NCI-H69 (cell line): ENCODE measurements at regions not wholly inside any gene's neighbourhood (a gene's known extent, or its start where the extent isn't known, plus 50 kb on each side); places are given as distances from the start of the nearest gene placed in this dataset.
"Not testable (repeated sequence)": the region's sequence is repeated elsewhere in the genome, so short reads cannot be mapped to it uniquely, and the experiment has no call there.

Experiments used
- DNase-seq: peaks from one replicate; lab custom pipeline; 2025; lab: John Stamatoyannopoulos, UW

DNA sequence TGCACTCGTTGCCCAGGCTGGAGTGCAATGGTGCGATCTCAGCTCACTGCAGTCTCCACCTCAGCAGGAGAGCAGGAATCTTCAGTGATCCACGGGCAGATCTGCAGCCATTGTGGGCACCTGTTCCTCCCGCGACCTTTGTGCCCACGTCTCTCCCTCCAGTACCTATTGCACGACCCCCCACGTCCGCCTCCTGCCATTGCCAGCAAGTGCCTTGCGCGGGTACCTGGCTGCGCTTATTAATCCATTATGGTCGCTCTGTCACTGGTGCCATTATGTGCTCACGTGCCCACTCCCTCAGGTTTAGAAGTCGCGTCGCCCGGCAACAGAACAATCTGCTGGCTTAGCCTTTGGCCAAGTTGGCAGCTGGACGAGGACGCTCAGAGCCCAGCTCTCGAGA lies 146.2 kb upstream of the C1QTNF3 start:
- not testable (repeated sequence) for DNase-seq

DNA sequence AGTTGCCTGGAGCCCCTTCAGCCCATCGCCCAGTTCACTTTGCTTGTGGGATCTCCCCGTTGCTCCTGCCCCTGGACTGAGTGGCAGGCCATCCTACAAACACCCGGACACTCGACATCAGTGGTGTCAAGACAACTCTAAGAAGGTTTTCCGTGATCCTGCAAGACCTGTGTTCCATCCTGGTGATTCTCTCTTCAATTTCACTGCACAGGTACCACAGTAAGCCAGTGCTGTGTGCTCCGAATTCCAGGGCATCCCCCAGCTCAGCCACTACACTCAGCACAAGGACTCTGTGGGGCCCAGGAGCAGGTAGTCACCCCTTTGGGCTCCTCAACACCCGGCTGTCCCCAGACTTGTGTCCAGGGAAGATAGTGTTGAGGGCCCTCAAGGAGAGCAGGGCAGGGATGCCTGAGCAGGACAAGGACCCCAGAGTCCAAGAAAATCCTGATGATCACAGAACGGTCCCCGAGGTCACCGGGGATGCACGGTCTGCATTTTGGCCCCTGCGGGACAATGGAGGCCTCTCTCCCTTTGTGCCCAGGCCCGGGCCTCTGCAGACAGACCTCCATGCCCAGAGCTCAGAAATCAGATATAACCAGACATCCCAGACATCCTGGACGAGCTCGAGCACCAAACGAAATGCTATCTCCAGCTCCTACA lies 146.9 kb upstream of the C1QTNF3 start:
- not testable (repeated sequence) for DNase-seq

DNA sequence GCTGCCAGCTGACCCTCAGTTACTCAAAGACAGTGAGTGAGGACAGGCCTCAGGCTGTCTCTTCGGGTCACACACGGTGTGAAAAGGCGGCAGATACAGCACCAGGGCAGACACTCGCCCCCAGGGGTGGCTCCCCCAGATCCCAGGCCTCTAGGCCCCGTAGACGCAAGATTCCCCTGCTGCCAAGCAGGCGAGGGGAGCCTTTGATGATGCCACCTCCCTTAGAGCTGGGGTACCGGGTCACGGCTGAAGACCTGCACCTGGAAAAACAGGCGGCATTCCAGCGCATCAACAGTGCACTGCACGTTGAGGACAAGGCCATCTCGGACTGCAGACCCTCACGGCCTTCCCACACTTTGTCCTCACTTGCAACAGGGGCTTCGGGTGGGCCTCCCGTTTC lies 147.5 kb upstream of the C1QTNF3 start:
- not testable (repeated sequence) for DNase-seq

DNA sequence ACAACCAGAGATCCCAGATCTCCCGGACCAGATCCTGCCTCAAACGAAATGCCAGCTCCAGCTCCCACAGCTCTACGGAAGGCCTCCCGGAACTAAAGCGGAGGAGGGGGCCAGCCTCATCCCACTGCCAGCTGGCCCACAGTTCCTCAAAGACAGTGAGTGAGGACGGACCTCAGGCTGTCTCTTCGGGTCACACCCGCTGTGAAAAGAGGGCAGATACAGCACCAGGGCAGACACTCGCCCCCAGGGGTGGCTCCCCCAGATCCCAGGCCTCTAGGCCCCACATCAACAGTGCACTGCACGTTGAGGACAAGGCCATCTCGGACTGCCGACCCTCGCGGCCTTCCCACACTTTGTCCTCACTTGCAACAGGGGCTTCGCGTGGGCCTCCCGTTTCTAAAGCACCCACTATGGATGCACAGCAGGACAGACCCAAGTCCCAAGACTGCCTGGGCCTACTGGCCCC lies 148.3 kb upstream of the C1QTNF3 start:
- DNase-seq: not testable (repeated sequence)

DNA sequence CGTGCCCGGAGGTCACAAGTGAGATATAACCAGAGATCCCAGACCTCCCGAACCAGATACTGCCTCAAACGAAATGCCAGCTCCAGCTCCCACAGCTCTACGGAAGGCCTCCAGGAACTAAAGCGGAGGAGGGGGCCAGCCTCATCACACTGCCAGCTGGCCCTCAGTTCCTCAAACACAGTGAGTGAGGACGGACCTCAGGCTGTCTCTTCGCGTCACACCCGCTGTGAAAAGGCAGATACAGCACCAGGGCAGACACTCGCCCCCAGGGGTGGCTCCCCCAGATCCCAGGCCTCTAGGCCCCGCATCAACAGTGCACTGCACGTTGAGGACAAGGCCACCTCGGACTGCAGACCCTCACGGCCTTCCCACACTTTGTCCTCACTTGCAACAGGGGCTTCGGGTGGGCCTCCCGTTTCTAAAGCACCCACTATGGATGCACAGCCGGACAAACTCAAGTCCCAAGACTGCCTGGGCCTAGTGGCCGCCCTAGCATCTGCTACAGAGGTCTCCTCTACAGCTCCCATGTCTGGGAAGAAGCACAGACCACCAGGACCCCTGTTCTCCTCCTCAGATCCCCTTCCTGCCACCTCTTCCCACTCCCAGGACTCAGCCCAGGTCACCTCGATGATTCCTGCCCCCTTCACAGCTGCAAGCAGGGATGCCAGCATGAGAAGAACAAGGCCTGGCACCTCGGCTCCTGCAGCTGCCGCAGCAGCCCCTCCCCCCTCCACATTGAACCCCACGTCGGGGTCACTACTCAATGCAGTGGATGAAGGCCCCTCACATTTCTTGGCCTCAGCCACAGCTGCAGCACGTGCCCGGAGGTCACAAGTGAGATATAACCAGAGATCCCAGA lies 149.3 kb upstream of the C1QTNF3 start:
- DNase-seq: not testable (repeated sequence)

DNA sequence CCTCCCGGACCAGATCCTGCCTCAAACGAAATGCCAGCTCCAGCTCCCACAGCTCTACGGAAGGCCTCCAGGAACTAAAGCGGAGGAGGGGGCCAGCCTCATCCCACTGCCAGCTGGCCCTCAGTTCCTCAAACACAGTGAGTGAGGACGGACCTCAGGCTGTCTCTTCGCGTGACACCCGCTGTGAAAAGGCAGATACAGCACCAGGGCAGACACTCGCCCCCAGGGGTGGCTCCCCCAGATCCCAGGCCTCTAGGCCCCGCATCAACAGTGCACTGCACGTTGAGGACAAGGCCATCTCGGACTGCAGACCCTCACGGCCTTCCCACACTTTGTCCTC lies 149.9 kb upstream of the C1QTNF3 start:
- not testable (repeated sequence) for DNase-seq

DNA sequence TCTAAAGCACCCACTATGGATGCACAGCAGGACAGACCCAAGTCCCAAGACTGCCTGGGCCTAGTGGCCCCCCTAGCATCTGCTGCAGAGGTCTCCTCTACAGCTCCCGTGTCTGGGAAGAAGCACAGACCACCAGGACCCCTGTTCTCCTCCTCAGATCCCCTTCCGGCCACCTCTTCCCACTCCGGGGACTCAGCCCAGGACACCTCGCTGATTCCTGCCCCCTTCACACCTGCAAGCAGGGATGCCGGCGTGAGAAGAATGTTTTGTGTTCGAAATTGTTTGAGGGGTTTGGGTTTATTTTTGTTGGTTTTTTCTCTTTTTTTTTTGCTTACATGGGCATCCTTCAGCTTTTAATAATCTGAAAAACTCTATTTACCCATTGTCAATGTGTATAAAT lies 150.3 kb upstream of the C1QTNF3 start:
- DNase-seq: not testable (repeated sequence)

DNA sequence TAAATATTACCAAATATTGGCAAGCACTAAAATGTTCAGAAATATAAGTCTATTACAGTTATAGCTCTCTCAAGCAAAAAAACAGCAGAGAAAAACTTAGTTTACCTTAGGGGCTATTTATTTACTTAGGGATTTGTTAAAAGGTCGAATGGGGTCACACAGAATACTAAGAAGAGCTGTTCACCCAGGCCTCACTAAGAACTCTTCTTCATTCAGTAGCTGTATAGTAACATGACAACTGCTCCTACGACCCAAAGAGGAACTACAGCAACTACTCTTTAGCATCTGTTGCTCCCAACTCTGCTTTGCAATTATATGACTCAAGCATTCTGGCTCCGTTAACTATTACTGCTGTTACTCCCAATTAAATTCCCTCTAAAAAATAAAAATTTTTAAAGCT lies 150.8 kb upstream of the C1QTNF3 start:
- DNase-seq: not testable (repeated sequence)

DNA sequence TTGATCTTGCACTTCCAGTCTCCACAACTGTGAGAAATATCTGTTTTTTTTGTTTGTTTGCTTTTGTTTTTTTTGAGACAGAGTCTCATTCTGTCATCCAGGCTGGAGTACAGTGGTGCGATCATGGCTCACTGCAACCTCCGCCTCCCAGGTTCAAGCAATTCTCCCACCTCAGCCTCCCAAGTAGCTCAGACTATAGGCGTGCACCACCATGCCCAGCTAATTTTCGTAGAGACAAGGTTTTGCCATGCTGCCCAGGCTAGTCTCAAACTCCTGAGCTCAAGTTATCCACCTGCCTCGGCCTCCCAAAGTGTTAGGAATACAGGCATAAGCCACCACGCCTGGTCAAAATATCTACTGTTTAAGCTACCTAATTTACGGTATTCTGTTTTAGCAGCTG lies 153.1 kb upstream of the C1QTNF3 start:
- DNase-seq: not testable (repeated sequence)

DNA sequence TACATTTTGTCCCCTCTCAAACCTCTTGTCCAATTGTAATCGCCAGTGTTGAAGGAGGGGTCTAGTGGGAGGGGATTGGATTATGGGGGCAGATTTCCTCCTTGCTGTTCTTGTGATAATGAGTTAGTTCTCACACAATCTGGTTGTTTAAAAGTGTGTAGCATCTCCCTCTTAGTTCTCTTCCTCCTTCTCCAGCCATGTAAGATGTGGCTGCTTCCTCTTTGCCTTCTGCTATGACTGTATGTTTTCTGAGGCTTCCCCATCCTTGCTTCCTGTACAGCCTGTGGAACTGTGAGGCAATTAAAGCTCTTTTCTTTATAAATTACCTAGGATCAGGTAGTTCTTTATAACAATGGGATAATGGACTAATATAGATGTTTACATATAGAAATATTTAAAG lies 162.3 kb upstream of the C1QTNF3 start:
- not testable (repeated sequence) for DNase-seq

DNA sequence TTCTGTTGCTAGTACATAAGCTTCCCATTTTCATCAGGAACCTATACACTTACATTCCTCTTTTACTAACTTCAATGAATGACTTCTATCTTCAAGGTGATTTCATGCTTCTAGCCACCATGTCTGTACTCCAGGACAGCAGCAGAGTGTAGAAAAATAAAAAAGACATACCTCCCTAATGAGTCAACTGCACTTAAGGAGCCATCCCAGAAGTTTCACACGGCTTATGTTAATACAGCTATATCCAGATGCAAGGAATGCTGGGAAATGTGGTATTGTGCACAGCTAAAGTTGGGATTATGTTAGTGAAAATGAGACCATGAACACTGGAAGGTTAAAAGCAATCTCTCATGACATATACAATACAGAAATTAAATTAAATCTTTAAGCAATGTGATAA lies 174.4 kb upstream of the C1QTNF3 start:
- not testable (repeated sequence) for DNase-seq

DNA sequence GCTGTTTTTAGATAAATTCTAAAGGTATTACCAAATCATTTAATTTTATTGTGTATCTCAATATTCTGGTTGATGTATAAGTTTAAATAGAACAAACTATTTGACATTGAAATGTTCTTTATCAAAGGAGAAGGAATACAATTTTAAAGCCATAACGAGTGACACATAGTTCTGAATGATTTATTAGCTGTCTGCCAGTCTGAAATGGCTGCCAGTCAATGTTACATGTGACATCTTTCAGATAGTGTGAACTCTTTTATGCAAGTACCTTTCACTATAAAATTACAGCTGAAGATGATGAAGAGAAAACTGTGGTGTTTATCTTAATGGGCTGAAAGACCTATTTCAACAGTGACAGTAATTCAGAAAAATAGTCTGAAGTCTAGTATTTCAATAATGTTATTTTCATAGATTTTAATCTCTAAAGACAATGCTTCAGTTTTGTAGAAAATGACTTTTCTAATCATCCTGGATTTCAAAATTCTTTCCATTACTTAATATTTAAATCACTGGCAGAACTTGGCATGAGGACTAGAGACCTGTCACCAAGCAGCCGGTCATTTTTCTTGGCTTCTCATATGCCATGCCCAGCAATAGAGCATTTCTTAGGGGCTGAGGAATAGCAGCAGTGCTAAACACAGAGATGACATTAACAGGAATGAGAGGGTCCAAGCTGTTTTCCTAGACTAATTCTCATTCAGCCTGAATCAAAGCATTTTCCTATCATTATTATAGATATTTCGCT lies 178.5 kb upstream of the C1QTNF3 start:
- not testable (repeated sequence) for DNase-seq

DNA sequence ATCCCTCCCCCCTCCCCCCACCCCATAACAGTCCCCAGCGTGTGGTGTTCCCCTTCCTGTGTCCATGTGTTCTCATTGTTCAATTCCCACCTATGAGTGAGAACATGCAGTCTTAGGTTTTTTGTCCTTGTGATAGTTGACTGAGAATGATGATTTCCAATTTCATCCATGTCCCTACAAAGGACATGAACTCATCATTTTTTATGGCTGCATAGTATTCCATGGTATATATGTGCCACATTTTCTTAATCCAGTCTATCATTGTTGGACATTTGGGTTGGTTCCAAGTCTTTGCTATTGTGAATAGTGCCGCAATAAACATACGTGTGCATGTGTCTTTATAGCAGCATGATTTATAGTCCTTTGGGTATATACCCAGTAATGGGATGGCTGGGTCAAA lies 180.1 kb upstream of the C1QTNF3 start:
- not testable (repeated sequence) for DNase-seq

DNA sequence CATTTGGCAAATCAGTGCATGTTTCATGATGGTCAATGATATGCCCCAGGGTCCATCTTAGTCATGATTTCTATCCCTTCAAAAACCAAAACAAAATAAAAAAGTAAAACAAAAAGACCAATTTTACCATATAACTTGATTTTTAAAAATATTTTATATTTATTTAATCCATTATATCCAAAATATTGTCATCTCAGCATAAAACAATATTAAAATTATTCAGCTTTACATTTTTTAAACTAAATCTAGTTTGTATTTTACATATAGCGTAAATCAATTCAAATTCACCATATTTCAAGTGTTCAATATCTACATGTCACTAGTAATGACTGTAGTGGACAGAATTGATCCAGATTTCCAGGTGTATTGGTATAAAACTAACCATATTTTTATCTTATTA lies 187.4 kb upstream of the C1QTNF3 start:
- not testable (repeated sequence) for DNase-seq

DNA sequence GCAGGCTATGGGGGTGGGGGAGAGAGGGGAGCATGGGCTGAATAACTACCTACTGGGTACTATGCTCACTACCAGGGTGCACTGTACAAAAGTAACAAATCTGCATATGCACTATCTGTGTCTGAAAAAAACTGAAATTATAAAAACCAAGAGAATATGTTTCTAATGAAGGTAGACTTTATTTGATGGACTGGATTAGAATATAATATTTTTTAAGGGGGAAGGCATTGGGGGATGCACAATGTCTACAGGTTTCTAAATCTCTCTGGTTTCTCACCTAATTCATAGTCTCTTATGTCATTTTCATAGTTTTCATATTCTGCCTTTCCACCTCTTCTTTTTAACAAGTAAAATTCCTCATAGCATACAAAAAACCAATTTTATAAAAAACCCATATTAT lies 200.8 kb upstream of the C1QTNF3 start:
- DNase-seq: not testable (repeated sequence)

DNA sequence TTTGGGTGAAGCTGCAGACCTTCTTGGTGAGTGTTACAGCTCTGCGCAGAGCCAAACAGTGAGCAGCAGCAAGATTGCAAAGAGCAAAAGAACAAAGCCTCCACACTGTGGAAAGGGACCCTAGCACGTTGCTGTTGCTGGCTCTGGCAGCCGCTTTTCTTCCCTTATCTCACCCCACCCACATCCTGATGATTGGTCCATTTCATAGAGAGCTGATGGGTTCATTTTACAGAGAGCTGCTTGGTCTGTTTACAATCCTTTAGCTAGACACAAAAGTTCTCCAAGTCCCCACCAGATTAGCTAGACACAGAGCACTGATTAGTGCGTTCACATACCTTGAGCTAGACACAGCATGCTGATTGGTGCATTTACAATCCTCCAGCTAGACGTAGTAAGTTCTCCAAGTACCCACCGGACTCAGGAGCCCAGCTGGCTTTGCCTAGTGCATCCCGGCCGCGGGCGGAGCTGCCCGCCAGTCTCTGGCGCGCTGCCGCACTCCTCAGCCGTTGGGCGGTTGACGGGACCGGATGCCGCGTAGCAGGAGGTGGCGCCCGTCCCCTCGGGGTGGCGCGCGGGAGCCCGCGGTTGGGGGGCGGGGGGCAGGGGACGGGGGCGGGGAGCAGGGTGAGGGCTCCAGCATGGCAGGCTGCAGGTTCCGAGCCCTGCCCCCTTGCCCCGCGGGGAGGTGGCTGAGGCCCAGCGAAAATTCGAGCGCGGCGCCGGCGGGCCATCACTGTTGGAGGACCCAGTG lies 201.4 kb upstream of the C1QTNF3 start:
- not testable (repeated sequence) for DNase-seq

DNA sequence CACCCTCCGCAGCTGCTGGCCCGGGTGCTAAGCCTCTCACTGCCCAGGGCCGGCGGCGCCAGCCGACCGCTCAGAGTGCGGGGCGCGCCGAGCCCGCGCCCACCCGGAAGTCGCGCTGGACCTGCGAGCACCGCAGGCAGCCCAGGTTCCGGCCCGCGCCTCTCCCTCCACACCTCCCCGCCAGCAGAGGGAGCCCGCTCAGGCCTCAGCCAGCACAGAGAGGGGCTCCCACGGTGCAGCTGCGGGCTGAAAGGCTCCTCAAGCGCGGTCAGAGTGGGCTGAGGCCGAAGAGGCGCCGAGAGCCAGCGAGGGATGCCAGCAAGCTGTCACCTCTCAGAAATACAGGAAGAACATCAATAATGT lies 202.0 kb upstream of the C1QTNF3 start:
- not testable (repeated sequence) for DNase-seq

DNA sequence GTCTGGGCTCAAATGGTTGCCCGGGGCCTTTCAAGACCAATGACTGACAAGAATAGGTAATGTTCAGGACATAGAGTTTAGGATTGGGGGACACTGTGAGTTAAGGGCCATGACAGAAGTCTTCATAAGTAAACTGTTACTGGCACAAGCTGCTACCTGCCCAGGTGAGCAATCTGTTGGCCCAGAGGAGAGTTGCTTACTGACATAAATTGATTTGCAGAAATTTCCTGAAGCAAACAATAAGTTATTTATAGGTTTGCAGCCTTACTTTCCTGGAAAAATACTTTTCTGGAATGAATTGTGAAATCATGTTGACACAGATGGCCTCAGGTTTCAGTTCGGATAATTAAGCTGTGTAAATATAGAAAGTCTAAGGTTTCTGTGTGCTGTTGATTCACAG lies 202.8 kb upstream of the C1QTNF3 start:
- peak; percentile 90 for DNase-seq

DNA sequence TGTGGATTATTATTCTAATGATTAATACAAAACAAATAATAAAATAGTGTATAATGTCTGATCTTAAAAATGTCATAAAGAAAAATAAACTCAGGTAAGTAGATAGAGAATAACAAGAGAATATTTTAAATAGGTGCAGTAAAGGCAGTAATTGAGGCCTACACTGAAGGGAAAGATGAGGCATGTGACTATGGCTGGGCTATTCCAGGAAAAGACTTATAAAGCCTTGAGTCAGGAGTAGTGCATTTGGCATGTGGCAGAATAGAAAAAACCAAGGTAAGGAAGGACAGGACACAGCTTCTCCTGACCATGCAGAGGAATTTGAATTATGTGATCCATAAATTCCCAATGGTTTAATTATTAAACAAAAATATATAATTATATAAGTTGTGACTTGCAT lies 215.6 kb upstream of the C1QTNF3 start:
- DNase-seq: peak; percentile 12

DNA sequence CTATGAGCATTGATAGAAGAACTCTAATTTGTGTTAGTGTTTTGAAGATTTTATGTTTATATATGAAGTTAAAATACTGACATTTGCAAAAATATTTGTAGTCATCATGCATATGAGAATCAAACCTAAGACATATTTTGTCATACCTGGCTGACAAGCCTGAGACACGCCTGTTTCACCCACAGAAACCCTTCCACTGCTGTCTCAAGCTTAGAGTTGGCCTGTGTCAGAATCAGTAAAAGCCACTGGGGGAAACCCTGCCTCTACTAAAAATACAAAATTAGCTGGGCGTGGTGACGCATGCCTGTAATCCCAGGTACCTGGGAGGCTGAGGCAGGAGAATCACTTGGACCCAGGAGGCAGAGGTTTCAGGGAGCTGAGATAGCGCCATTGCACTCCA lies 218.0 kb upstream of the C1QTNF3 start:
- not testable (repeated sequence) for DNase-seq

DNA sequence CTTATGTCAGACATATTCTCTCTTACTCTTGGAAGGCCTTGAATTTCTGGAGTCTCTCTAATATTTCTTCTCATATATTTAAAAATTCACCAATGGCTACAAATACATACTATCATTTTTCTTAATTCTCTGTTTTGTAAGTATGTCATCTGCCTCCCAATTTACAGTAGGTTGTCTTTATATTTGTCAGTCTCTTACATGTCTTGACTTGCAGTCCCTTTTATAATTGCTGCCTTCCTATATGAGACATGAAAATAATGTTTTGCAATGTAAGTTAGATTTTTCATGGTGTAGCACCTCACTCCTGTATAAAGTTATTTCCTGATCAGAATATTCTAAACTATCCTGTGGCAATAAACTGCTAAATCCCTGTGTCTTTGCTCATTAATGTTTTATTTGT lies 223.1 kb upstream of the C1QTNF3 start:
- DNase-seq: not testable (repeated sequence)

DNA sequence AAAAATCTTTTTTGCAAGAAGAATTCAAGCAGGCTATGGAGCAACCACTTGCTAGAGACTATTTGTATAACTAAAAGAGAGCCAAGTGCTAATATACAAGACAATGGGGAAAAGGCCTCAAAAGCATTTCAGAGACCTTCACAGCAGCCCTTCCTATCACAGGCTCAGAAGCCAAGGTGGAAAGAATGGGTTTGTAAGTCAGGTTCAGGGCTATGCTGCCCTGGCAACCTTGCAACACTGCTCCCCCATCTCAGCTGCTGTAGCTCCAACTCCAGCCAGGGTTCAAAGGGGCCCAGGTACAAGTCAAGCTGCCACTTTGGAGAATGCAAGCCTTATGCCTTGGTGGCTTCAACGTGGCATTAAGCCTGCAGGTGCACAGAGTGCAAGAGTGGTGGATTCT lies 253.7 kb upstream of the C1QTNF3 start:
- DNase-seq: not testable (repeated sequence)
